Activated naive CD8-positive, alpha-beta T cell treated with anti-CD3 and anti-CD28 coated beads, Interleukin-2, amount 50 U/mL, for 24 hours (primary cell): ENCODE measurements at regions not wholly inside any gene's neighbourhood (a gene's known extent, or its start where the extent isn't known, plus 50 kb on each side); places are given as distances from the start of the nearest gene placed in this dataset.

ENCODE experiments used
- ATAC-seq: fragments of 150-1000 bp; cut with Tn5 transposase; one replicate; pipeline ENCODE4 v1.10.0; 2021
- DNase-seq: peaks from one replicate; pipeline ENCODE4 v3.0.0; 2021
- H3K27ac Mint-ChIP-seq: one replicate; pipeline ENCODE4 v1.8.0; 2021; ENCODE audit warnings: mild to moderate bottlenecking, mixed read lengths
- H3K27me3 Mint-ChIP-seq: one replicate; pipeline ENCODE4 v1.8.0; 2021; ENCODE audit warnings: mixed read lengths
- H3K36me3 Mint-ChIP-seq: one replicate; pipeline ENCODE4 v1.8.0; 2021; ENCODE audit warnings: low read depth, mixed read lengths
- H3K4me1 Mint-ChIP-seq: one replicate; pipeline ENCODE4 v1.8.0; 2021; ENCODE audit warnings: mixed read lengths
- H3K4me3 Mint-ChIP-seq: one replicate; pipeline ENCODE4 v1.8.0; 2021; ENCODE audit warnings: mild to moderate bottlenecking, moderate library complexity, mixed read lengths
- H3K9me3 Mint-ChIP-seq: one replicate; pipeline ENCODE4 v1.8.0; 2021; ENCODE audit warnings: mixed read lengths

- H3K4me1 Mint-ChIP-seq: no peaks in the 10 kb centered on the region
- H3K9me3 Mint-ChIP-seq: peaks cover 24% of the 10 kb centered on the region
- H3K27me3 Mint-ChIP-seq: no peaks in the 10 kb centered on the region
- ATAC-seq: no peak
- no peak overlapping the region for H3K4me3 Mint-ChIP-seq
- DNase-seq: no peak
- no peak overlapping the region for H3K27ac Mint-ChIP-seq
- H3K36me3 Mint-ChIP-seq: no peaks in the 10 kb centered on the region
Measured at GRCh38 chr16:64445245-64445644, 676.6 kb downstream of the CDH11 start.

- no peak overlapping the region for H3K4me3 Mint-ChIP-seq
- H3K27ac Mint-ChIP-seq: no peak overlapping the region
- no peaks in the 10 kb centered on the region for H3K27me3 Mint-ChIP-seq
- no peaks in the 10 kb centered on the region for H3K36me3 Mint-ChIP-seq
- no peak for ATAC-seq
- no peak for DNase-seq
- no peaks in the 10 kb centered on the region for H3K4me1 Mint-ChIP-seq
- peaks cover 23% of the 10 kb centered on the region for H3K9me3 Mint-ChIP-seq
Measured at GRCh38 chr16:64440421-64440831, 681.4 kb downstream of the CDH11 start.

- Mint-ChIP-seq H3K4me3 (no peak overlapping the region), H3K4me1 (no peaks in the 10 kb centered on the region), H3K9me3 (peaks cover 23% of the 10 kb centered on the region), H3K27me3 (no peaks in the 10 kb centered on the region), H3K36me3 (no peaks in the 10 kb centered on the region), H3K27ac (no peak overlapping the region)
- ATAC-seq (no peak), DNase-seq (no peak)
Measured at GRCh38 chr16:64440005-64440404, 681.9 kb downstream of the CDH11 start.

GRCh38 chr16:64437706-64438324 lies 684.0 kb downstream of the CDH11 start:
- Mint-ChIP-seq H3K27ac (no peak overlapping the region), H3K4me1 (no peaks in the 10 kb centered on the region), H3K27me3 (no peaks in the 10 kb centered on the region), H3K9me3 (peaks cover 33% of the 10 kb centered on the region), H3K36me3 (no peaks in the 10 kb centered on the region), H3K4me3 (no peak overlapping the region)
- DNase-seq (no peak), ATAC-seq (no peak)

- no peaks in the 10 kb centered on the region for H3K4me1 Mint-ChIP-seq
- ATAC-seq (no peak), DNase-seq (no peak)
- no peak overlapping the region for H3K27ac Mint-ChIP-seq
- no peak overlapping the region for H3K4me3 Mint-ChIP-seq
- no peaks in the 10 kb centered on the region for H3K36me3 Mint-ChIP-seq
- H3K9me3 Mint-ChIP-seq: peaks cover 26% of the 10 kb centered on the region
- no peaks in the 10 kb centered on the region for H3K27me3 Mint-ChIP-seq
Measured at GRCh38 chr16:64434526-64435069, 687.3 kb downstream of the CDH11 start.

GRCh38 chr16:64428463-64429113 lies 693.3 kb downstream of the CDH11 start:
- no peaks in the 10 kb centered on the region for H3K36me3 Mint-ChIP-seq
- DNase-seq (no peak), ATAC-seq (no peak)
- no peak overlapping the region for H3K27ac Mint-ChIP-seq
- no peak overlapping the region for H3K4me3 Mint-ChIP-seq
- no peaks in the 10 kb centered on the region for H3K4me1 Mint-ChIP-seq
- no peaks in the 10 kb centered on the region for H3K27me3 Mint-ChIP-seq
- peaks cover 35% of the 10 kb centered on the region for H3K9me3 Mint-ChIP-seq

- Mint-ChIP-seq H3K36me3 (no peaks in the 10 kb centered on the region), H3K27ac (no peak overlapping the region), H3K4me1 (no peaks in the 10 kb centered on the region), H3K27me3 (no peaks in the 10 kb centered on the region), H3K4me3 (no peak overlapping the region), H3K9me3 (peaks cover 38% of the 10 kb centered on the region)
- DNase-seq: no peak
- ATAC-seq: no peak
Measured at GRCh38 chr16:64426131-64426666, 695.7 kb downstream of the CDH11 start.

- no peaks in the 10 kb centered on the region for H3K4me1 Mint-ChIP-seq
- H3K4me3 Mint-ChIP-seq: no peak overlapping the region
- no peak overlapping the region for H3K27ac Mint-ChIP-seq
- peaks cover 40% of the 10 kb centered on the region for H3K9me3 Mint-ChIP-seq
- no peak for DNase-seq
- H3K27me3 Mint-ChIP-seq: no peaks in the 10 kb centered on the region
- ATAC-seq: no peak
- no peaks in the 10 kb centered on the region for H3K36me3 Mint-ChIP-seq
Measured at GRCh38 chr16:64425381-64425780, 696.5 kb downstream of the CDH11 start.

GRCh38 chr16:64422259-64422658 lies 699.6 kb downstream of the CDH11 start:
- Mint-ChIP-seq H3K36me3 (no peaks in the 10 kb centered on the region), H3K27me3 (no peaks in the 10 kb centered on the region), H3K9me3 (peaks cover 35% of the 10 kb centered on the region), H3K4me3 (no peak overlapping the region), H3K27ac (no peak overlapping the region), H3K4me1 (no peaks in the 10 kb centered on the region)
- ATAC-seq: no peak
- DNase-seq: no peak

GRCh38 chr16:64421515-64421914 lies 700.3 kb downstream of the CDH11 start:
- no peaks in the 10 kb centered on the region for H3K27me3 Mint-ChIP-seq
- peaks cover 34% of the 10 kb centered on the region for H3K9me3 Mint-ChIP-seq
- ATAC-seq (no peak), DNase-seq (no peak)
- no peaks in the 10 kb centered on the region for H3K4me1 Mint-ChIP-seq
- no peak overlapping the region for H3K4me3 Mint-ChIP-seq
- no peak overlapping the region for H3K27ac Mint-ChIP-seq
- H3K36me3 Mint-ChIP-seq: no peaks in the 10 kb centered on the region

- no peaks in the 10 kb centered on the region for H3K27me3 Mint-ChIP-seq
- no peaks in the 10 kb centered on the region for H3K36me3 Mint-ChIP-seq
- ATAC-seq: no peak
- H3K9me3 Mint-ChIP-seq: peaks cover 30% of the 10 kb centered on the region
- H3K27ac Mint-ChIP-seq: no peak overlapping the region
- no peak for DNase-seq
- H3K4me1 Mint-ChIP-seq: no peaks in the 10 kb centered on the region
- no peak overlapping the region for H3K4me3 Mint-ChIP-seq
Measured at GRCh38 chr16:64419832-64420231, 702.0 kb downstream of the CDH11 start.

- DNase-seq: no peak
- Mint-ChIP-seq H3K27me3 (no peaks in the 10 kb centered on the region), H3K36me3 (no peaks in the 10 kb centered on the region), H3K4me3 (no peak overlapping the region), H3K9me3 (peaks cover 25% of the 10 kb centered on the region), H3K4me1 (no peaks in the 10 kb centered on the region), H3K27ac (no peak overlapping the region)
- ATAC-seq: no peak
Measured at GRCh38 chr16:64417711-64418227, 704.1 kb downstream of the CDH11 start.

GRCh38 chr16:64416216-64417005 lies 705.5 kb downstream of the CDH11 start:
- no peak for DNase-seq
- no peaks in the 10 kb centered on the region for H3K36me3 Mint-ChIP-seq
- no peak for ATAC-seq
- H3K4me1 Mint-ChIP-seq: no peaks in the 10 kb centered on the region
- H3K9me3 Mint-ChIP-seq: peaks cover 26% of the 10 kb centered on the region
- no peak overlapping the region for H3K27ac Mint-ChIP-seq
- H3K27me3 Mint-ChIP-seq: no peaks in the 10 kb centered on the region
- no peak overlapping the region for H3K4me3 Mint-ChIP-seq

GRCh38 chr16:64412578-64413280 lies 709.1 kb downstream of the CDH11 start:
- no peak for ATAC-seq
- Mint-ChIP-seq H3K4me3 (no peak overlapping the region), H3K4me1 (no peaks in the 10 kb centered on the region), H3K36me3 (no peaks in the 10 kb centered on the region), H3K27me3 (no peaks in the 10 kb centered on the region), H3K27ac (no peak overlapping the region), H3K9me3 (peaks cover 24% of the 10 kb centered on the region)
- DNase-seq: no peak
